Stimulated activated CD8-positive, alpha-beta memory T cell treated with anti-CD3 and anti-CD28 coated beads, Interleukin-7, amount 100 ng/mL, for 24 hours (primary cell): ENCODE measurements at regions not wholly inside any gene's neighbourhood (a gene's known extent, or its start where the extent isn't known, plus 50 kb on each side); places are given as distances from the start of the nearest gene placed in this dataset.

Source experiments
- DNase-seq: peaks from one replicate; pipeline ENCODE4 v3.0.0-alpha.2; 2020; ENCODE audit warnings: low read depth

DNA sequence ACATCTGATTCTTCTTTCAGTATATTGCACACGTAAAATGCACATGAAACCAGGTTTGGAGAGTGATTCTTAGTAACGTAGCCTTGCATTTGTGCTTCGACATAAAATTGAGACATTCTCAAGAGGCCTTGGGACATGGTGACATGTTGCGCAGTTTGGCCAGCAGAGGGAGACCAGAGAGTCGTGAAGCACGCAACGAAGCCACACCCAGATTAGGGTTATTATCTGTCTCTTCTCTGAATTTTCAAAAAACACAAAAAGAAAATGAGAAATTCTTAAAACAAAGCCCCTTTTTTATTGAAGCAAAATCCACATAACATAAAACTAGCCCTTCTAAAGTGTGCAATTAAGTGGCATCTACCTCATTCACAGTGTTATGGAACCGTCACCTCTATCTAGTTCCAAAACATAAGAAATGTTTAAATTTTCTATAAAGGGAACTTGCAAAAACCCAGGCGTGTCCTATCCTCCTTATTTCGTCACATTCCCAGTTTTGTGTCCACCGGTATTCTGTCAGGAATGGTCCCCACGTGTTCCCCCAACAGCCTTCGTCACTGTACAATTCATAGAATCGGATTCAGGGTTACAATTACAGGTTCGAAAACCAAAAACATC, 108.8 kb upstream of the ATF7IP start:
- DNase-seq, result peak; percentile 57

DNA sequence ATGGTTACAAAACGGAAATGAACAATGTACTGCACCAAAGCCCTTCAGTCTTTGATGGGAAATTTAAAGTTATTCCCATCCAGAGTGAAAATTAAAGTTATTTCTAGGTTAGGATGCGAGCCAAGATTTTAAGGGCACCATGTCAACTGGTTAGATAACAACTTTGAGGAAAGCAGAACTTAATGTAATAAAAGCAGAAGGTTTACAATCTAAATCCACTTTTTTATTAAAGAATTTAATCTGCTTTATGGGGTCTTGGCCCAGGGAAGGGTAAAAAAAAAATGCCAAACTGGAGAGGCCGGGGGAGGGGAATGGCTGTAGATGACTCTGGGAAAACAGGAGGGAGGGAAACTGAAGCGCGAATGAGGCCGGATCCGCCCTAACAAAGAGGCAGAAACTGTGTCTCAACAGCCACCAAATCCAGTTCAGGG, 108.2 kb upstream of the ATF7IP start:
- DNase-seq, result no peak

DNA sequence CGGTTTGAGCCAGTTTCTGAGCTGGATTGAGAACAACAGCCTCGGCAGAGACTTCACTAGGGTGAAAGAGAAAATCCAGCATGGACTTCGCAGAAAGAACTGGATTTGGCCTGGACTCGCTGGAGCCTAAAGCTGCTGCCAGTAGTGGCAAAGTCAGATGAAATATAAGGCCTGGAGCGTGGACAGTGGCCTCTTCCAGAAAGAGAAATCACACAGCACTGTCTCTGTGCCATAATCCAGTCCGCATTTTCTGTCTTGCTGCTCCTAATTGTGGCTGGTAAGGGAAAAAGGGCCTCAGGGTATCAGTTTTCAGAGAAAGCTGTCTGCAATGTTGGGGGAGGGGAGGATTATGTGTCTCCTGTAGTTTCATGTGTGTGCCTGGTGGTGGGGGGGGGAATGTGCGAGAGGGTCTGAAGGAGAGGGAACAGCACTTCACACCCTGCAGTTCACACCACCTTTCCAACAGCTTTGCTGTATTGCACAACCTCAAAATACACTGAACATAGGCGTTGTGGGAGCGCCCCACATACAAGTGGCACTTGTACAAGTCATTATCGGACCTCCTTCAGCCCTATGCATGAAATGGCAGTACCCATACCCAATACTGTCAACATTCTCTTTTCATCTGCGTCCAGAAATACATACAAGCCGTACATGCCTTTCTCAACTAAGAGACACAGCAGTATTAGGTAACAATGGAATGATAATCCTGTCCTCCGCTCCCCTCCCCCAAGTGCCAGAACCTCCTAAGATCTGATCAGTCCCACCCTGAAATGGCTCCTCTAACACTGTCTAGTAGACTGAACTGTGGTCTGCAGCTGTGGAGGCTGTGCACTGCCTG, 107.5 kb upstream of the ATF7IP start:
- peak; percentile 71 for DNase-seq

DNA sequence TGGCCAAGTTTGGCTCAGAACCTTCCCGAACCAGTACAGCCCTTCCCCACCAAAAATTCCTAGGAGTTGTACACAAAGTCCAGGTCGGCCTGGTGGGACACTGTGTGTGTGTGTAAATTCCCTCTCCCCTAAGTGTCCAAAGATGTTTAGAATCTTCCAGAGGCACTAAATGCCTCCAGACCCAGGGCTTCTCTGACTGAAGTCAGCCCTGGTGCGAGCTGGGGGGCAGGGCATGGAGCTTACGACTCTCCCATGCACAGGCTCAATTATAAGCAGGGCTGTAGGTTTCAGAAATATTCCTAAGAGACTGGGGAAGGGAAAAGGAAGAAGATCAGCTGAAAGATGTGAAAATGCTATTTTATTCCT, 106.9 kb upstream of the ATF7IP start:
- no peak for DNase-seq

DNA sequence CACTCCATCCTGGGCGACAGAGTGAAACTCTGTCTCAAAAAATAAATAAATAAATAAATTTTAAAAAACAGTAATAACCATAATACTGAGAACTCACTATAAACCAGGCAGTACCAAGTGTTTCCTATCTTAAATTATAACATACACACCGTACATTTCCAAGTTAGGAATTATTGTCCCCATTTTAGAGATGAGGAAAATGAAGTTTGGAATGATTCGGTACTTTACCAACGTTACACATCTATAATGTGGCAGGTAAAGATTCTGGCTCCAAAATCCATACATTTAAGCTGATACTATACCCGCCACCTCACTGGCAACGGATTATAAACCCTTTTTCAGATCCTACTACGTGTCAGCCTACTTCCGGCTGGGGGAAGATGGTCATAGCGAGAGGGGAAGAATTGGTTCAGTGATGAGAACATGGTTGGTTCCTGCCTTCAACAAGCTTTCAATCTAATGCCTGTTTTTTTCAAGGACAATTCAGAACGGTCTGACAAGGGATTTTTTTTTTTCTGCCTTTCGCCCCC, 105.9 kb upstream of the ATF7IP start:
- no peak for DNase-seq

DNA sequence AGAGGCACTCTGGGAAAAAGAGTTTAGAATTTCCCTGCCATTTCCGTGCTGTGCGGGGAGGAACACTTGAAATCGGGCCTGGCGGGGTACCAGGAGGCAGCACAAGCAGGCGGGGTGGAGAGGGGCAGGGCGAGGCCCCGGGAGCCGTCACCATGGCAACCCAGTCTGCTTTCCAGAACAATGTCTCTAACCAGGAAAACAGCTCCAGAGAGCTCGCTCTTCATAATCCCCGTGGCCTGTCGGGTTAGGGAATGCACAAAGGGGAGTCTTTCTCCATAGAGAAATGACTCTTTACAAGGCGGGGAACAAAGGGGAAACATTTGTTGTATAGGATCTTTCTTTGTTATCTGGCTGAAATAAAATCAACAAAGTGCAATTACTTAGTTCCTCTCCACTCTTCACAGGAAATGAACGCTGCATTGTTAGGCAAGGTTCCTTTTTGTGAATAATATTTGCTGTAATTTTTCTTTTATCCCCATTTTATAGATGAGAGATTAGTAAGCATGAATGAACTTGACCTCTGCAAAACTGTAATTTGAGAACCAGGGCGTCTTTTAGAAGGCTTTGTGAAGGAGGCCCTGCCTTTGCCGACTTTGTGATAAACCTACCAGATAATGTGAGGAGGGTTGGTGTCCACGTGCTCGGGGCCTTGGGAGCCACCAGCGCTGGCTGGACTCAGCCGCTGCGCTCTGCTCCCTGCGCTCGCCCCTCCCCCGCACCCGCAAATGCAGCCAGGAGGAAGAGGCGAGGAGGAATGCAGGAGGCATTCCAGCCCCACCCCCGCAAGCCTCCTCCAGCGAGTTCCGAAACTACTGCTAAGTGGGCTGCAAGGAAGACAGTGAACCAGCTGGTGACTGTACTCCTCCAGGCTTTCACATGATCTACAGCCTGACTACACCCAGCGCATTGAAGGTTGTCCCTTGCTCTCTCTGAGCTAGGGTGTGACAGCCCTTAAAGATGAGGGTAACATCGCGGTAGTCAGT, 105.2 kb upstream of the ATF7IP start:
- no peak for DNase-seq

DNA sequence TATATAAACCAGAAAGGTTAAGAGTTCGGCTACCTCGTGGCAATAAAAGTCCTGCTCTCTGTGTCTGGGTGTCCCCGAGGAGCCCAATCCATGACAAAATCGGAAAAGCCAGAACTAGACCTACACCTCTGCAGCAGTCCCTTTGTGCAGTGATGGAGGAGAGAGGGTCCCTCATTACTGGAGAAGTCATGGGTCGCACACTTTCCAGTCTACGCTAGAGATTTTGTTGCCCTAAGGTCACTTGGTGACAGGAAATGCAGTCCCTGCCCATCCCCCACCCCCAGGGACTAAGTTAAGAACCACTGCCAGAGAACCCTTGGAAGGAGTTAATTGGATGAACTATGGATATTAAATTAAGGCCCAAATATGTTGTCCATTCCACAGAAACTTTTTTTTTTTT, 104.4 kb upstream of the ATF7IP start:
- no peak for DNase-seq

DNA sequence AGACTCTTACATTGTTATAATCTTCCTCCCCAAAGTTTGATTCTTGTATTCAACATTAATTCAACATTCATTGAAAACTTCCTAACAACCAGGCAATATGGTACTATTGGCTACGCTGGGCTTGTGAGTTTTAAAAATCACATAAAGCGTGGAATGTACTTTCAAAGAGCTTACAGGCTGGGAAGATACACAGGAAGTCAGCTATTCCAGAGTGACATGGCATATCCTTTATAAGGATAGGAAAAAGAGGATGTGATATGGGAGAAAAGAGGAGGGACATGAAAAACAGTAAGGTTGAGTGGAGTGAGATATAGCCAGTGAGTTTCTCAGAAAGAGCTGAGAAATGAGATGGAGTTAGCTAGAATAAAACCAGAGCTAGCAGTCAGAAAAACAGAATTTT, 103.6 kb upstream of the ATF7IP start:
- no peak for DNase-seq

DNA sequence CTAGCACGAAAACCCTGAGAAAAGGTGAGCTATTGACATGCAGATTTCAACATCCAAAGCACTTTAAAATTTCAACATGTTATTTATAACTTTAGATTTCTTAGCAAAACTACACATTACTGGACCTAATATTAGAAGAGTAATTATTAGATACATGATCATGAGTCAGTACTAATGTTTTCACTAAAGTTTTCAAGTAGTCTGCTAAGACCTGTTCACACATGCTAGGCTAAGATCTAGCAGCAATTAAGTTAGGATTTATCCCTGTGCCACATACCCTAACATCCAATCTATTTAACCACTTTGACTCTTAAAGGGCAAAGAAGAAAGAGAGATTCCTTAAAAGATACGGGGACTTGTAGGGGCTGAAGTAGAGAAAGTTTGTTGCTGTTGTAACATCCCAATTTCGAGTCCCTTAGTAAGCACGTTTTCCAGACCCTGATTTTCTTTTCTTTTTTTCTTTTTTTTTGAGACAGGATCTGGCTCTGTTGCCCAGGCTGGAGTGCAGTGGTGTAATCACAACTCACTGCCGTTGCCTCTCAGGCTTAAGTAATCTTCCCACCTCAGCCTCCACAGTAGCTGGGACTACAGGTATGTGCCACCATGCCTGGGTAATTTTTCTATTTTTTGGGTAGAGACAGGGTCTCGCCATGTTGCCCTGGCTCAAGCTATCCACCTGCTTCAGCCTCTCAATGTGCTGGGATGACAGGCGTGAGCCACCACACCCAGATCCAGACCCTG, 102.5 kb upstream of the ATF7IP start:
- no peak for DNase-seq

DNA sequence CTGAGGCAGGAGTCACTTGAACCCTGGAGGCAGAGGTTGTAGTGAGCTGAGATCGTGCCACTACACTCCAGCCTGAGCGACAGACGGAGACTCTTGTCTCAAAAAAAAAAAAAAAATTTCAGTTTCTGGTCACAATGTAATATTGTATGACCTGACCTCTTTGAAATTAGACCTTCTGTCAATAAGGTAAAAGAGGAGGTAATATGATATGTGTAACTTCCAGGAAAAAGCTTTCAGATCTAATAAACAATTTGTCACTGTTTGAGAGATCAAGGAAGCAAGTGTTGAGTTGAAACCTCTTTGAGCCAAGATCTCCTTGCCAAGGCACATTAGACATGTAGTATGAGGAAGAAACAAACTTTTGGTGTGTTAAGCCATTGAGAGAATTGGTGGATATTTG, 101.7 kb upstream of the ATF7IP start:
- DNase-seq, result no peak

DNA sequence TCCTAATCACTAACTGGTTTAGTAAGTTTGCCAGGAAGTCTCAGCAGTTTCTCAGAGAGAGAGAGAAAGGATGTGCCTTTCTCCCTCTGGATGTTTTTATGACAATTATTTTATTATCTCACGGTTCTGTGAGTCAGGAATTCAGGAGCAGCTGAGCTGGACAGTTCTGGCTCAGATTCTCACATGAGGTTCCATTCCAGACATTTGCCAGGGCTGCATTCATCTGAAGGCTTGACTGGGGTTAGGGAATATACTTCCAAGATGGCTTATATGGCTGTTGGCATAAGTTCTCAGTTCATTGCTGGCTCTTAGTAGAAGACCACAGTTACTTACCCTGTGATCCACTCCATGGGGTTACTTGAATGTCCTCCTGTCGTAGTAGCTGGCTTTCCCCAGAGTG, 101.2 kb upstream of the ATF7IP start:
- no peak for DNase-seq

DNA sequence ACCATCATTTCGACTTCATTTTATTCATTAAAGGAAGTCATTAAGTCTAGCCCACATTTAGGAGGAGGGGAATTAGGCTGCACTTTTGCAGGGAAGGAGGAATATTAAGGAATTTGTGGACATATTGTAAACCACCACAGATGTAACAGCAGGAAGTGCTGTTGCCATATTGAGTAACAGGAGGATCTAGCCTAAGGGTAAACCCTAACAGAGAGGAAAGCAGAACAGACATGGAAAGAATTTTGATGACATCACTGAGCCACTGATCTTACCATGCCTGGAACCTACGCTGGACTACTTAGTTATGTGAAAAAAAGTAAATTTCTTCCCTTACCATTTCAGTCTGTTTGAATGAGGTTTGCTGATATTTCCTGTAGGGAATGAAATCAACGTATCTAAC, 100.7 kb upstream of the ATF7IP start:
- DNase-seq, result no peak

DNA sequence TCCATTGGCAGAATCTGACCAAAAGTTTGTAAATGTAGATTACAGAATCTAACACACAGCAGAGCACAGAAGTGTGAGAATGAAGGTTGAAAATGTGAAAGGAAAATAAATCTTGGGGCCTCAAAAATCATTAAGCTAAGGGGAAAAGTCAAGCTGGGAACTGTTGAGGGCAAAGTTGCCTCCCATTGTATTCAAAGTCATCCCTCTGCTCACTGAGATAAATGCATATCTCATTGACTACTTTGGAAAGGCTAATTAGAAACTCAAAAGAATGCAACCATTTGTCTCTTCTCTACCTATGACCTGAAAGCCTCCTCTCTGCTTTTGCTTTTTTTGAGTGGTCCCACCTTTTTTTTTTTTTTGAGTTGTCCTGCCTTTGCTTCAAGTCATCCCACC, 97.4 kb upstream of the ATF7IP start:
- no peak for DNase-seq

DNA sequence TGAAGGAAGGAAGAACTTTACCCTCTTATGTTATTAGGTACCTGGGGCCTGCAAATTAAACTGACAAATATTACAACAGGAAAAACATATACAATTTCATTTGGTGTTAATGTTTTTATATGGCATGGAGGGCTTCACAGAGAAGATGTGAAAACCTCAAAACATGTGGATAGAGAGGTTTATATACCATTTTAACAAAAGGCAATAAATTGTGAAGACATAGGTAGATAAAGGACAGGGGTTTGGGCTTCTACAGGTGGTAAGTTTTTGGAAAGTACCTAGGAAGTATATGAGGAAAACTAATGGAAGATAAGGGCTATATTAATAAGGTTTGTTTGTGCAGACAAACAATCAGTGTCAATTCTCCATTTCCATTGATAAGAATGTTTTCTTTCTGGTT, 95.1 kb upstream of the ATF7IP start:
- no peak for DNase-seq

DNA sequence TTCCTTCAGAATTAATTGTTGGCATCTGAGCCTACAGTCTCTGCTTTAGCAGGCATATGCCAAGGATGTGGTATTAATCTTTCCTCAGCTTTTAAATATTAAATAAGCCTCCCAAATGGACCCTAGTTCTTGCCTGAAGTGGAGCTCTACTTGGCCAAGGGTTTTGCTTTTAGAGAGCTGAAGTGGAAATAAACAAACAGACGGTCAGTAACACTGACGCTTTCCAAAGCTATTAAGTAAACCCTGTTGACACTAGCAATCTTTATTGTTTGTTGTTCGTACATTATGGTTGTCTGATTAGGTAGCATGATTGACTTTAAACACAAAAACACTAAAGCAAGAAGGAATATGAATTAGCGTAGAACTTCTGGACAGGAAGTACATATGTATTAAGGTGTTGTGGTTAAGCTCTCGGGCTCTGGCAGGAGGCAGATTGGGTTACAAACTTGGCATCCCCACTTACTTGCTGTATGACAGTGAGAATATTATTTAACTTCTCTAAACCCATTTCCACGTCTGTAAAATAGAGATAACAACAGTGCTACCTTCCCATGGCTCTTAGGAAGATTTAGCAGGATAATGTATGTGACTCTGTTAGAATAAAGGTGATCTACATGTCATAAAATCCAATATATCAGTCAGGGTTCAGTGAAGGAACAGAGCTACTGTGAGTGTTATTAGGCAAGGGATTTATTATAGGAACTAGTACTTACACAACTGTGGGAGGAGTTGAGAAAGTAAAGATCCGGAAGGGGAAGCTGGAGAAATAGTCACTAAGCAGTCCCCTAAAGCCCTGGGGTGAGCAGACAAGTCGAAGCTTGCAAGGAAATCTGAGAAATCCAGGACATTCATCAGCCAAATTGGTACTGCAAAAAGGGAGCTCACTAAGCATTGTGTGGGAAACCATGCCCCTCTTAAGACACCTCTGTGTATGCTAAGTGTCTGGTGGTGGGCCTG, 92.2 kb upstream of the ATF7IP start:
- DNase-seq, result no peak

DNA sequence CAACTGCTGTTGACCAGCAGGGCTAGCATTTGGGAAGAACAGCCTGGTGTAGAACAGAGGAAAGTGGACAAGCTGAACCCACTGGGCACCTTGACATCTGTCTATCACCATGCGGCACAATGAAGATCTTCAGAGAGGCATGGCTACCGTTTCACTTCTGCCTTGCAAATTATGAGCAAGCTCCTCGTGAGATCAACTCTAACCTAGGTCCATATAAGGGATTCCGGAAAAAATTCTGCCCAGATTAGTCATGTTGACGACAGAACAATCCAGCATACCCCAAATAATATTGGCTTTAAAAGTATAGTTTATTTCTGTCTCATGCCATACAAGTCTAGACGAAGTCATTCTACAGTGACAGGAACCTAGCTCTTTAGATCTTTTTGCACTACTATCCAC, 91.6 kb upstream of the ATF7IP start:
- no peak for DNase-seq

DNA sequence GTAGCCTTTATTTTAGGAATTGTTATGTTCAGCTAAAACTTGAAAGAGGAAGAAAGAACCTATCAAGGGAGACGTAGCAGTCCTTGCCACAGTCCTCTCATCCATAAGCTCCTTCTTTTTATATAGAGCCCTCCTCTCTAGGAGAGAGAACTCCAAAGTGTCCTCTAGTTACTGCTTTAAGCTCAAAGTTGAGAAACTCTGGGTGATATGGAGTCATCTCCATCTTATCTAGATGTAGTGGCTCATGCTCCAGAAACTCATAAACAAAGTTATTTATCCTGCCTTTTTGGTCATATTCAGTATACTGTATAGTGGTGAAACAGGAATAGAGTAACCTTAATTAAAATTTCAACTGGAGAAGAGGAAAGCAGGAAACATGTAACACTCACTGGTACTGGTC, 90.4 kb upstream of the ATF7IP start:
- DNase-seq, result no peak

DNA sequence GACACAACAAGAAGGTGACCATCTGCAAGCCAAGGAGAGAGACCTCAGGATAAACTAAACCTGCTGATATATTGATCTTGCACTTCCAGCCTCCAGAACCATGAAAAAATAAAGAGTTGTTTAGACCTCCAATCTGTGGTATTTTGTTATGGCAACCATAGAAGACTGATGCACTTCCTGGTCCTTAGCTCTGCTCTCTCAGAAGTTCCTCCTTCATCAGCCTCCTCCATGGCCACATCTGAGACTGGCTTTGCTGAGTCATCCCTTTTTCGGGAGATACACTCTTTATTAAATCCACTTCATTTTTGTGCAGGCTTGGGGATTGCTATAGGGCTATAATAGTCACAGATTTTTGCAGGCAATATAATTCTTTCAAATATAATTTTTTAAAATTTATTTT, 89.6 kb upstream of the ATF7IP start:
- no peak for DNase-seq

DNA sequence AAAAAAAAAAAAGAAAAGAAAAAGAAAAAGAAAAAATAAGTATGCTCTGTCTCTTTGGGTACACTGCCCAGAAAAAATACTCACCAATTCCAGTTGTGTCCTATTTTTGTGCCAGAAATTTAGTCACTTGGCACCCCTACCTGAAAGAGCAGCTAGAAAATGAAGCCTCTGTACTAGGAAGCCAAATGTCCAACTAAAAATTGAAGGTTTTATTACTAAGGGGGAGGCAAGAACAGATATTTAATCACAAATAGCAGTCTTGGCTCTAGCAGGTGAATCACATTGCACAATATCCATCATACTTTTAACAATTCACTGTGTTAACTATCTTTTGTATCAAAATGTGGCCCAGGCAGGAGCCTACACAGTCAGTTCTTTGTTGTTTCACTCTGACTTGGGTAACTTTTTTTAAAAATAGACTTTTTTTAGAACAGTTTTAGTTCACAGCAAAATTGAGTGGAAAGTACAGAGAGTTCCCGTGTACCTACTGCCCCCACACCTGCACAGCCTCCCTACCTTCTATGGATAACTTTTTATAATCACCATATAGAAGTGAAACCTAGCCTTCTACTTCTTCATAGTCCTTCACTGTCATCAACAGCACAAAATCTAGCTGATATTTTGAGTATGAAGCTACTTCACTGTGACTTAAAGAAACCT, 87.1 kb upstream of the ATF7IP start:
- no peak for DNase-seq

DNA sequence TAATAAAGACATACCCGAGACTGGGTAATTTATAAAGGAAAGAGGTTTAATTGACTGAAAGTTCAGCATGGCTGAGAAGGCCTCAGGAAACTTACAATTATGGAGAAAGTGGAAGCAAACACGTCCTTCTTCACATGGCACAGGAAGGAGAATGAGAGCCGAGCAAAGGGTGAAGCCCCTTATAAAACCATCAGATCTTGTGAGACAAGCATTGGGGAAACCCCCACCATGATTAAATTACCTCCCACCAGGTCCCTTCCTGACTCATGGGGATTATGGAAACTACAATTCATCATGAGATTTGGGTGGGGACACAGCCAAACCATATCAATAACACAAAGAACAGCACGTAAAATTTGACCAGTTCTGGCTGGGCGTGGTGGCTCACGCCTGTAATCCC, 85.6 kb upstream of the ATF7IP start:
- no peak for DNase-seq
